Aorta (tissue), 5 donors: ENCODE measurements at regions not wholly inside any gene's neighbourhood (a gene's known extent, or its start where the extent isn't known, plus 50 kb on each side); places are given as distances from the start of the nearest gene placed in this dataset.

Experiments
- ATAC-seq: fragments of 200-7000 bp; cut with Tn5 transposase; one replicate; pipeline ENCODE4 v1.9.1; 2022; ENCODE audit warnings: moderate library complexity; ENCODE audit not compliant: low FRiP score
- DNase-seq, 2 donors: peaks; one replicate each; pipeline ENCODE4 v3.0.0-alpha.2; 2020
- H3K27ac ChIP-seq, 2 donors: one replicate each; pipeline ENCODE4 v1.5.1; 2013; ENCODE audit warnings: low read length in 2 of 2, mild to moderate bottlenecking in 2 of 2, moderate library complexity in 2 of 2, control low read depth in 1 of 2, inconsistent platforms in 1 of 2, low read depth in 1 of 2
- H3K27me3 ChIP-seq, 2 donors: one replicate each; pipeline ENCODE4 v1.6.1; 2013; ENCODE audit warnings: control low read depth in 1 of 2, low read length in 1 of 2, mild to moderate bottlenecking in 1 of 2, moderate library complexity in 1 of 2; ENCODE audit not compliant: insufficient read depth in 2 of 2, control insufficient read depth in 1 of 2
- H3K36me3 ChIP-seq, 2 donors: one replicate each; pipeline ENCODE4 v1.6.1; 2013; ENCODE audit warnings: control low read depth in 1 of 2, low read length in 1 of 2, mild to moderate bottlenecking in 1 of 2; ENCODE audit not compliant: insufficient read depth in 2 of 2, control insufficient read depth in 1 of 2
- H3K4me1 ChIP-seq, 2 donors: one replicate each; pipeline ENCODE4 v1.6.1; 2013; ENCODE audit warnings: low read length in 2 of 2, control low read depth in 1 of 2, mild to moderate bottlenecking in 1 of 2, moderate library complexity in 1 of 2; ENCODE audit not compliant: insufficient read depth in 2 of 2, control insufficient read depth in 1 of 2
- H3K4me3 ChIP-seq, 2 donors: one replicate each; pipeline ENCODE4 v1.5.1; 2013; ENCODE audit warnings: low read length in 2 of 2, control low read depth in 1 of 2, mild to moderate bottlenecking in 1 of 2
- H3K9me3 ChIP-seq: one replicate; pipeline ENCODE4 v1.6.1; 2013; ENCODE audit warnings: mild to moderate bottlenecking, low read length; ENCODE audit not compliant: control insufficient read depth
- WGBS, 2 donors: extraction: QIAGEN DNeasy Blood & Tissue Kit; methylation state at CpG; one replicate each; pipeline ENCODE4 v1.1.7; 2013; 5-methylcytosine and 5-hydroxymethylcytosine counted together
- intact Hi-C, 2 donors: fragments of 100-400 bp; cut with DNase I; formaldehyde crosslinking; loops; one replicate each; pipeline versions ENCODE4 v1.14.2 to v1.15.0; 2022
- donor health status: healthy with polysubstance abuse.
- donor health status: Bipolar disorder and iron deficiency.
- donor health status: DM: no; HTN: no; CAD: no.
- donor health status: DM: no; HTN: no; CAD: no.
- donor health status: DM: yes; HTN: yes; CAD: no.

- Histone ChIP-seq H3K9me3 (no peaks in the 10 kb centered on the region), H3K27me3 (no peaks in the 10 kb centered on the region), H3K4me3 (no peak overlapping the region), H3K27ac (no peak overlapping the region), H3K36me3 (no peaks in the 10 kb centered on the region), H3K4me1 (no peaks in the 10 kb centered on the region)
- no peak for DNase-seq
- intact Hi-C loops, result no loop called here
- ATAC-seq, result no peak
- whole genome bisulfite sequencing, 2 donors, result 68 to 70% methylated on average over 4 of the region's 4 CpGs
Measured at GRCh38 chr1:59051007-59051406, 245.9 kb upstream of the FGGY start.

GRCh38 chr1:59052166-59052590 is 244.7 kb upstream of the FGGY start:
- H3K27me3 ChIP-seq, result no peaks in the 10 kb centered on the region
- no peak for DNase-seq
- H3K27ac ChIP-seq, result no peak overlapping the region
- no peaks in the 10 kb centered on the region for H3K9me3 ChIP-seq
- no peak overlapping the region for H3K4me3 ChIP-seq
- 57 to 73% methylated on average over 5 of the region's 5 CpGs for WGBS, 2 donors
- ATAC-seq, result no peak
- intact Hi-C loops, result no loop called here
- peaks cover 0 to 2% of the 10 kb centered on the region in 2 donors for H3K4me1 ChIP-seq
- H3K36me3 ChIP-seq, result no peaks in the 10 kb centered on the region

GRCh38 chr1:59054172-59054571 is 242.7 kb upstream of the FGGY start:
- DNase-seq (no peak), ATAC-seq (no peak)
- no peaks in the 10 kb centered on the region for H3K27me3 ChIP-seq
- no peak overlapping the region for H3K27ac ChIP-seq
- no peak overlapping the region for H3K4me3 ChIP-seq
- intact Hi-C loops, result no loop called here
- H3K9me3 ChIP-seq, result no peaks in the 10 kb centered on the region
- H3K4me1 ChIP-seq, result peaks cover 0 to 2% of the 10 kb centered on the region in 2 donors
- WGBS, 2 donors, result 96 to 100% methylated on average over 1 of the region's 1 CpG
- H3K36me3 ChIP-seq, result no peaks in the 10 kb centered on the region

- intact Hi-C loops, result loop anchor here in 1 of 2 donors (5.0 kb wide), 1 partner anchor 269 kb away; no protein-coding TSS in a partner anchor
- ATAC-seq (peak; percentile 45), DNase-seq (no peak)
- 34 to 36% methylated on average over 7 of the region's 7 CpGs for WGBS, 2 donors
- no peaks in the 10 kb centered on the region for H3K27me3 ChIP-seq
- no peak overlapping the region for H3K4me3 ChIP-seq
- no peaks in the 10 kb centered on the region for H3K9me3 ChIP-seq
- H3K27ac ChIP-seq, result peak overlapping the region in 1 of 2 donors; percentile 71
- peaks cover 0 to 2% of the 10 kb centered on the region in 2 donors for H3K4me1 ChIP-seq
- no peaks in the 10 kb centered on the region for H3K36me3 ChIP-seq
Measured at GRCh38 chr1:59055908-59056719, 240.8 kb upstream of the FGGY start.

- H3K27me3 ChIP-seq, result no peaks in the 10 kb centered on the region
Measured at GRCh38 chr1:59057211-59057694, 239.6 kb upstream of the FGGY start.

GRCh38 chr1:59057796-59058195 is 239.1 kb upstream of the FGGY start:
- DNase-seq (no peak), ATAC-seq (peak; percentile 2)
- no peaks in the 10 kb centered on the region for H3K36me3 ChIP-seq
- H3K27ac ChIP-seq, result peak overlapping the region in 1 of 2 donors; percentile 38
- H3K27me3 ChIP-seq, result no peaks in the 10 kb centered on the region
- H3K4me3 ChIP-seq, result no peak overlapping the region
- peaks cover 0 to 2% of the 10 kb centered on the region in 2 donors for H3K4me1 ChIP-seq
- 69 to 82% methylated on average over 3 of the region's 3 CpGs for WGBS, 2 donors
- H3K9me3 ChIP-seq, result no peaks in the 10 kb centered on the region
- intact Hi-C loops, result loop anchor here in 1 of 2 donors (5.0 kb wide), 1 partner anchor 270 kb away; no protein-coding TSS in a partner anchor

More at GRCh38 chr1:59057211-59057694, 239.6 kb upstream of the FGGY start:
- Histone ChIP-seq H3K4me3 (no peak overlapping the region), H3K9me3 (no peaks in the 10 kb centered on the region), H3K4me1 (peaks cover 0 to 2% of the 10 kb centered on the region in 2 donors), H3K36me3 (no peaks in the 10 kb centered on the region), H3K27ac (peak overlapping the region in 1 of 2 donors; percentile 71)
- 13 to 29% methylated on average over 6 of the region's 6 CpGs for WGBS, 2 donors
- ATAC-seq (peak; percentile 91), DNase-seq (peak; percentile 75 to 87)
- intact Hi-C loops, result loop anchor here in 1 of 2 donors (5.0 kb wide), 1 partner anchor 270 kb away; no protein-coding TSS in a partner anchor

- Histone ChIP-seq H3K27me3 (no peaks in the 10 kb centered on the region), H3K4me1 (peaks cover 0 to 2% of the 10 kb centered on the region in 2 donors), H3K9me3 (no peaks in the 10 kb centered on the region), H3K27ac (peak overlapping the region in 1 of 2 donors; percentile 12), H3K36me3 (no peaks in the 10 kb centered on the region), H3K4me3 (no peak overlapping the region)
- DNase-seq (no peak), ATAC-seq (no peak)
- WGBS, 2 donors, result 67 to 75% methylated on average over 5 of the region's 5 CpGs
- intact Hi-C loops, result loop anchor here in 1 of 2 donors (5.0 kb wide), 1 partner anchor 272 kb away; no protein-coding TSS in a partner anchor
Measured at GRCh38 chr1:59058665-59059439, 238.0 kb upstream of the FGGY start.

- H3K9me3 ChIP-seq, result no peaks in the 10 kb centered on the region
- no peaks in the 10 kb centered on the region for H3K4me1 ChIP-seq
- ATAC-seq (peak; percentile 89), DNase-seq (peak in 1 of 2 donors; percentile 83)
- no peaks in the 10 kb centered on the region for H3K27me3 ChIP-seq
- WGBS, 2 donors, result 12 to 13% methylated on average over 2 of the region's 2 CpGs
- H3K4me3 ChIP-seq, result peak overlapping the region in 1 of 2 donors; percentile 67
- peak overlapping the region in 1 of 2 donors; percentile 61 for H3K27ac ChIP-seq
- intact Hi-C loops, result loop anchor here in 1 of 2 donors (5.0 kb wide), 1 partner anchor 160 kb away; no protein-coding TSS in a partner anchor
- no peaks in the 10 kb centered on the region for H3K36me3 ChIP-seq
Measured at GRCh38 chr1:59061876-59062275, 235.0 kb upstream of the FGGY start.
